Ishikawa (cell line): ENCODE measurements at regions not wholly inside any gene's neighbourhood (a gene's known extent, or its start where the extent isn't known, plus 50 kb on each side); places are given as distances from the start of the nearest gene placed in this dataset.

Experiments
- CEBPB ChIP-seq: IDR thresholded peaks from 2 replicates; pipeline ENCODE4 v1.6.1; 2012
- CREB1 ChIP-seq: IDR thresholded peaks from 2 replicates; pipeline ENCODE4 v1.6.1; 2012; ENCODE audit warnings: low read depth
- EGR1 ChIP-seq: IDR thresholded peaks from 2 replicates; pipeline ENCODE4 v1.6.1; 2012
- EP300 ChIP-seq: IDR thresholded peaks from 2 replicates; pipeline ENCODE4 v1.6.1; 2012; ENCODE audit warnings: borderline replicate concordance
- FOXM1 ChIP-seq: IDR thresholded peaks from 2 replicates; pipeline ENCODE4 v1.6.1; 2012; ENCODE audit warnings: low read depth, borderline replicate concordance
- MAX ChIP-seq: IDR thresholded peaks from 2 replicates; pipeline ENCODE4 v1.6.1; 2012
- NFIC ChIP-seq: IDR thresholded peaks from 2 replicates; pipeline ENCODE4 v1.6.1; 2012
- RAD21 ChIP-seq: IDR thresholded peaks from 2 replicates; pipeline ENCODE4 v1.6.1; 2012; ENCODE audit warnings: low read depth
- REST ChIP-seq: IDR thresholded peaks from 2 replicates; pipeline ENCODE4 v1.6.1; 2012; ENCODE audit warnings: low read depth, mild to moderate bottlenecking
- TAF1 ChIP-seq: IDR thresholded peaks from 2 replicates; pipeline ENCODE4 v1.6.1; 2012; ENCODE audit warnings: low read depth, mild to moderate bottlenecking
- TCF12 ChIP-seq: IDR thresholded peaks from 2 replicates; pipeline ENCODE4 v1.6.1; 2012; ENCODE audit warnings: low read depth
- TEAD4 ChIP-seq: IDR thresholded peaks from 2 replicates; pipeline ENCODE4 v1.6.1; 2012
- YY1 ChIP-seq: IDR thresholded peaks from 2 replicates; pipeline ENCODE4 v1.6.1; 2012; ENCODE audit warnings: low read depth
- ZBTB7A ChIP-seq: IDR thresholded peaks from 2 replicates; pipeline ENCODE4 v1.6.1; 2012; ENCODE audit warnings: low read depth

- TF ChIP-seq RAD21: no peak
- no peak for TF ChIP-seq MAX
- no peak for TF ChIP-seq REST
- TF ChIP-seq TAF1: no peak
- no peak for TF ChIP-seq YY1
- TF ChIP-seq EP300: no peak
- no peak for TF ChIP-seq TEAD4
- TF ChIP-seq TCF12: no peak
- no peak for TF ChIP-seq CEBPB
- no peak for TF ChIP-seq ZBTB7A
- TF ChIP-seq CREB1: no peak
- TF ChIP-seq EGR1: no peak
- TF ChIP-seq FOXM1: no peak
- no peak for TF ChIP-seq NFIC
Observed at GRCh38 chr3:153961494-153961893, 159.7 kb upstream of the ARHGEF26 start.
